MCF 10A (cell line): ENCODE measurements at regions not wholly inside any gene's neighbourhood (a gene's known extent, or its start where the extent isn't known, plus 50 kb on each side); places are given as distances from the start of the nearest gene placed in this dataset.

Experiments
- BruUV-seq: library from RNA; stranded (reverse); fragments of 400-500 nt; replicated peaks from 2 replicates; lab custom pipeline; 2021; lab: Mats Ljungman, UMichigan
- CTCF ChIA-PET: fragments of 300-600 bp; sonication (Branson Sonifier 250); formaldehyde crosslinking; extraction: SDS; loops from one replicate; lab custom pipeline; 2021; ENCODE audit warnings: antibody characterized with exemption, inconsistent platforms; lab: Yijun Ruan, JAX
- POLR2A ChIA-PET: fragments of 300-600, 350-650 bp; sonication (Branson Sonifier 250); formaldehyde crosslinking; extraction: SDS; loops from one replicate; lab custom pipeline; 2020; ENCODE audit warnings: antibody characterized with exemption, inconsistent platforms; lab: Yijun Ruan, JAX
- DNase-seq: peaks from one replicate; pipeline ENCODE4 v3.0.0-alpha.2; 2018; ENCODE audit not compliant: unreplicated experiment
- H3K27ac Mint-ChIP-seq: one replicate; pipeline ENCODE4 v1.8.0; 2022; ENCODE audit warnings: mild to moderate bottlenecking, low read depth, mixed read lengths; ENCODE audit not compliant: unreplicated experiment
- H3K27me3 Mint-ChIP-seq: one replicate; pipeline ENCODE4 v1.8.0; 2022; ENCODE audit warnings: mixed read lengths; ENCODE audit not compliant: insufficient read depth, unreplicated experiment
- H3K36me3 Mint-ChIP-seq: one replicate; pipeline ENCODE4 v1.8.0; 2022; ENCODE audit warnings: mild to moderate bottlenecking, moderate library complexity, mixed read lengths; ENCODE audit not compliant: insufficient read depth, unreplicated experiment
- H3K4me1 Mint-ChIP-seq: one replicate; pipeline ENCODE4 v1.8.0; 2022; ENCODE audit warnings: mixed read lengths; ENCODE audit not compliant: insufficient read depth, unreplicated experiment
- H3K4me3 Mint-ChIP-seq: one replicate; pipeline ENCODE4 v1.8.0; 2022; ENCODE audit warnings: mild to moderate bottlenecking, moderate library complexity, mixed read lengths; ENCODE audit not compliant: unreplicated experiment
- H3K9me3 Mint-ChIP-seq: one replicate; pipeline ENCODE4 v1.8.0; 2022; ENCODE audit warnings: mixed read lengths; ENCODE audit not compliant: unreplicated experiment
- CTCF ChIP-seq: fragments of 200-600 bp; IDR thresholded peaks from one replicate; pipeline ENCODE4 v1.8.0; 2022; ENCODE audit warnings: antibody characterized with exemption, mild to moderate bottlenecking; ENCODE audit not compliant: unreplicated experiment
- intact Hi-C: fragments of 100-400 bp; cut with micrococcal nuclease; formaldehyde crosslinking; loops from 2 replicates; pipeline ENCODE4 v1.14.1; 2022

GRCh38 chr6:104182811-104183210, 676.9 kb downstream of the HACE1 start:
- intact Hi-C loops, result loop anchor here (1.0 to 10.0 kb wide), 3 partner anchors 21 to 168 kb away; no protein-coding TSS in a partner anchor
- no peaks in the 10 kb centered on the region for H3K27me3 Mint-ChIP-seq
- no TSS peak for BruUV-seq
- H3K4me1 Mint-ChIP-seq, result peaks cover 22% of the 10 kb centered on the region
- H3K36me3 Mint-ChIP-seq, result no peaks in the 10 kb centered on the region
- peak overlapping the region; percentile 73 for H3K27ac Mint-ChIP-seq
- H3K9me3 Mint-ChIP-seq, result no peaks in the 10 kb centered on the region
- no peak overlapping the region for H3K4me3 Mint-ChIP-seq
- peak; percentile 78 for DNase-seq
- CTCF ChIA-PET, result interaction anchor here (0.7 kb wide), 1 partner anchor 39 kb away, joined by 3 read pairs; no protein-coding TSS in a partner anchor
- no peak for TF ChIP-seq CTCF
- POLR2A ChIA-PET, result interaction anchor here (0.6 to 2.2 kb wide), 4 partner anchors 8 to 489 kb away, joined by 3 to 6 read pairs (median 4); no protein-coding TSS in a partner anchor

GRCh38 chr6:104173668-104174067, 686.1 kb downstream of the HACE1 start:
- no peaks in the 10 kb centered on the region for H3K27me3 Mint-ChIP-seq
- no peak for DNase-seq
- no peak for TF ChIP-seq CTCF
- no peak overlapping the region for H3K27ac Mint-ChIP-seq
- intact Hi-C loops, result no loop called here
- no peak overlapping the region for H3K4me3 Mint-ChIP-seq
- ChIA-PET CTCF (interaction anchor here (1.2 to 1.4 kb wide), 2 partner anchors 11 to 12 kb away, joined by 3 to 6 read pairs; no protein-coding TSS in a partner anchor), POLR2A (interaction anchor here (0.6 kb wide), 1 partner anchor 47 kb away, joined by 3 read pairs; no protein-coding TSS in a partner anchor)
- H3K4me1 Mint-ChIP-seq, result peaks cover 6% of the 10 kb centered on the region
- H3K9me3 Mint-ChIP-seq, result no peaks in the 10 kb centered on the region
- no TSS peak for BruUV-seq
- no peaks in the 10 kb centered on the region for H3K36me3 Mint-ChIP-seq

GRCh38 chr6:104170401-104170800, 689.3 kb downstream of the HACE1 start:
- no peaks in the 10 kb centered on the region for H3K27me3 Mint-ChIP-seq
- DNase-seq, result no peak
- no peak for TF ChIP-seq CTCF
- H3K9me3 Mint-ChIP-seq, result peaks cover 18% of the 10 kb centered on the region
- peaks cover 6% of the 10 kb centered on the region for H3K4me1 Mint-ChIP-seq
- no peak overlapping the region for H3K27ac Mint-ChIP-seq
- BruUV-seq, result no TSS peak
- H3K4me3 Mint-ChIP-seq, result no peak overlapping the region
- intact Hi-C loops, result no loop called here
- no peaks in the 10 kb centered on the region for H3K36me3 Mint-ChIP-seq
- ChIA-PET CTCF (no interaction called here), POLR2A (interaction anchor here (0.6 kb wide), 1 partner anchor 76 kb away, joined by 4 read pairs; no protein-coding TSS in a partner anchor)

GRCh38 chr6:104166055-104166668, 693.6 kb downstream of the HACE1 start:
- peaks cover 13% of the 10 kb centered on the region for H3K4me1 Mint-ChIP-seq
- H3K9me3 Mint-ChIP-seq, result peaks cover 26% of the 10 kb centered on the region
- ChIA-PET CTCF (no interaction called here), POLR2A (no interaction called here)
- no peak for TF ChIP-seq CTCF
- intact Hi-C loops, result no loop called here
- DNase-seq, result no peak
- no TSS peak for BruUV-seq
- H3K27me3 Mint-ChIP-seq, result no peaks in the 10 kb centered on the region
- peaks cover 10% of the 10 kb centered on the region for H3K36me3 Mint-ChIP-seq
- no peak overlapping the region for H3K4me3 Mint-ChIP-seq
- H3K27ac Mint-ChIP-seq, result no peak overlapping the region
